DOHH2 (cell line): ENCODE measurements at regions not wholly inside any gene's neighbourhood (a gene's known extent, or its start where the extent isn't known, plus 50 kb on each side); places are given as distances from the start of the nearest gene placed in this dataset.

Source experiments
- H3F3A ChIP-seq: fragments of 200-600 bp; sonication (generic), shearing (Covaris generic); 2 replicates; pipeline ENCODE4 v1.6.0; 2016; ENCODE audit warnings: antibody characterized with exemption, mild to moderate bottlenecking; ENCODE audit not compliant: control insufficient read depth, insufficient read depth
- H3K27ac ChIP-seq: fragments of 200-600 bp; sonication (generic); 2 replicates; pipeline ENCODE4 v1.5.1; 2014; ENCODE audit warnings: low read depth, mild to moderate bottlenecking, low read length, moderate library complexity
- H3K27me3 ChIP-seq: fragments of 200-600 bp; sonication (generic); 2 replicates; pipeline ENCODE4 v1.6.1; 2014; ENCODE audit warnings: mild to moderate bottlenecking, low read length, mixed read lengths; ENCODE audit not compliant: control insufficient read depth
- H3K36me3 ChIP-seq: fragments of 200-600 bp; sonication (generic); 2 replicates; pipeline ENCODE4 v1.6.1; 2014; ENCODE audit warnings: mild to moderate bottlenecking, low read length, moderate library complexity, mixed read lengths; ENCODE audit not compliant: control insufficient read depth
- H3K4me1 ChIP-seq: fragments of 200-600 bp; sonication (generic); 2 replicates; pipeline ENCODE4 v1.6.1; 2014; ENCODE audit warnings: mild to moderate bottlenecking, low read length, mixed read lengths; ENCODE audit not compliant: control insufficient read depth
- H3K4me2 ChIP-seq: fragments of 200-600 bp; sonication (generic); 2 replicates; pipeline ENCODE4 v1.6.0; 2014; ENCODE audit warnings: mild to moderate bottlenecking, low read length, moderate library complexity
- H3K4me3 ChIP-seq: fragments of 200-600 bp; sonication (generic); 2 replicates; pipeline ENCODE4 v1.5.1; 2014; ENCODE audit warnings: mild to moderate bottlenecking, low read length, mixed read lengths
- H3K79me2 ChIP-seq: fragments of 200-600 bp; sonication (generic); 2 replicates; pipeline ENCODE4 v1.6.1; 2014; ENCODE audit warnings: mild to moderate bottlenecking, low read length, mixed read lengths; ENCODE audit not compliant: control insufficient read depth
- H3K9me2 ChIP-seq: fragments of 200-600 bp; sonication (generic); replicated peaks from 2 replicates; pipeline ENCODE4 v1.6.1; 2014; ENCODE audit warnings: mild to moderate bottlenecking, low read length, mixed read lengths; ENCODE audit not compliant: control insufficient read depth
- H3K9me3 ChIP-seq: fragments of 200-600 bp; sonication (generic); 2 replicates; pipeline ENCODE4 v1.6.1; 2014; ENCODE audit warnings: antibody characterized with exemption, low read length, mixed read lengths; ENCODE audit not compliant: control insufficient read depth, insufficient read depth
- H4K20me1 ChIP-seq: fragments of 200-600 bp; sonication (generic); 2 replicates; pipeline ENCODE4 v1.6.0; 2014; ENCODE audit warnings: low read depth, mild to moderate bottlenecking, antibody characterized with exemption, low read length, moderate library complexity; ENCODE audit not compliant: control insufficient read depth, insufficient read depth
- EZH2phosphoT487 ChIP-seq: fragments of 200-600 bp; sonication (generic); IDR thresholded peaks from 2 replicates; pipeline ENCODE4 v1.6.1; 2017; ENCODE audit warnings: borderline replicate concordance, mild to moderate bottlenecking, antibody characterized with exemption, low read length, moderate library complexity, mixed read lengths
- TF ChIP-seq, protein P1 (sequence below): fragments of 200-600 bp; sonication (generic); IDR thresholded peaks from one replicate; pipeline ENCODE4 v1.5.1; 2014; ENCODE audit warnings: antibody characterized with exemption, mild to moderate bottlenecking, low read depth, low read length; ENCODE audit not compliant: poor library complexity, severe bottlenecking

DNA sequence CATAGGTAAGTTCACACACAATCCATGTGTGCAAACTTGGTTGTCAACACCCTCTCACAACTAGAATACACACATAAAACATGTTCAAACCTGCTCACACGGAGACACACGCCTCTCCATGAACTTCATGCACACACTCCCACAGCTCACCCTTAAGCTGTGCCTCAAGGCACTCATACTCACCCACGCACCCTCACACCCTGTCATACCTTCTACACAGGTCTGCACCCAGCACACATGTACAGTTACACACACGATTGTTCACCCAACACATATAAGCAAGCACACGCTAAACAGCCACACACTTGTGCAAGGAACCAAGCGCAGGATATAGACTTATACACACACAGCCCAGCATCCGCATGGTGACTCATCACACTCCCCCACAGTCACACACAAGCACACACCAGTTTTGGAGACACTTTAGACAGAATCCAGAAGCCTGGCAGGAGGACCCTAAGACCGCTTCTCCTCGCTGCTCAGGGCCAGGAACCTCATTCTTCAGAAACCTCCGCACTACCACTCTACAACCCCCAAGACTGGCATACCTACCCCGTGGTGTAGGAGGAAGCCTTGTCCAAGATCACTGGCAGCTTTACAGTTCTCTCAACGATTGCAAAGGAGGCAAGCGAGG is 58.7 kb upstream of the ZC3H12A start:
- Histone ChIP-seq H3K36me3 (no peaks in the 10 kb centered on the region), H3K79me2 (no peaks in the 10 kb centered on the region), H3K4me3 (no peak overlapping the region), H3K9me2 (no peaks in the 10 kb centered on the region), H3K27me3 (no peaks in the 10 kb centered on the region), H3K4me2 (no peak overlapping the region), H3K9me3 (no peaks in the 10 kb centered on the region), H3K4me1 (peaks cover 1% of the 10 kb centered on the region; the same call in 1 of the 2 replicates), H4K20me1 (no peaks in the 10 kb centered on the region), H3K27ac (no peak overlapping the region), H3F3A (no peaks in the 10 kb centered on the region)
- TF ChIP-seq EZH2phosphoT487 = no peak
- TF ChIP-seq, protein P1, sequence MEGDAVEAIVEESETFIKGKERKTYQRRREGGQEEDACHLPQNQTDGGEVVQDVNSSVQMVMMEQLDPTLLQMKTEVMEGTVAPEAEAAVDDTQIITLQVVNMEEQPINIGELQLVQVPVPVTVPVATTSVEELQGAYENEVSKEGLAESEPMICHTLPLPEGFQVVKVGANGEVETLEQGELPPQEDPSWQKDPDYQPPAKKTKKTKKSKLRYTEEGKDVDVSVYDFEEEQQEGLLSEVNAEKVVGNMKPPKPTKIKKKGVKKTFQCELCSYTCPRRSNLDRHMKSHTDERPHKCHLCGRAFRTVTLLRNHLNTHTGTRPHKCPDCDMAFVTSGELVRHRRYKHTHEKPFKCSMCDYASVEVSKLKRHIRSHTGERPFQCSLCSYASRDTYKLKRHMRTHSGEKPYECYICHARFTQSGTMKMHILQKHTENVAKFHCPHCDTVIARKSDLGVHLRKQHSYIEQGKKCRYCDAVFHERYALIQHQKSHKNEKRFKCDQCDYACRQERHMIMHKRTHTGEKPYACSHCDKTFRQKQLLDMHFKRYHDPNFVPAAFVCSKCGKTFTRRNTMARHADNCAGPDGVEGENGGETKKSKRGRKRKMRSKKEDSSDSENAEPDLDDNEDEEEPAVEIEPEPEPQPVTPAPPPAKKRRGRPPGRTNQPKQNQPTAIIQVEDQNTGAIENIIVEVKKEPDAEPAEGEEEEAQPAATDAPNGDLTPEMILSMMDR = no peak

DNA sequence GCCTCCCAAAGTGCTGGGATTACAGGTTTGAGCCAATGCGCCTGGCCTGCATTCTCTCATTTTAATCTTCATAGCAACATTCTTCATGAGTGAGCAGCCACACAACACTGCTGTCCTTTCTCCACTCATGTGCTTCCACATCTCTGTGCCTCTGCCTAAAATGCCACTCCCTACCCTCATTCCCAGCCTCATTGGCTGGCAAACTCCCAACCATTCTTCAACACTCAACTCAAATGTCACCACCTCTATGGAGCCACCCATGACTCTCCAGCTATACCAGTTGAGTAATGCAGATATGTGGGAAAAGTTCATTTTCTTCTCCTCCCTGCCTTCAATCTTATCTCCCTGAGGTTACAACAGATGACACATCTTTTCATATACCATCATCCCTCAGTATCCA is 53.9 kb upstream of the ZC3H12A start:
- Histone ChIP-seq H3K4me2 (no peak overlapping the region), H3F3A (no peaks in the 10 kb centered on the region), H4K20me1 (no peaks in the 10 kb centered on the region), H3K27me3 (no peaks in the 10 kb centered on the region), H3K4me1 (no peaks in the 10 kb centered on the region), H3K79me2 (no peaks in the 10 kb centered on the region), H3K9me2 (no peaks in the 10 kb centered on the region), H3K9me3 (no peaks in the 10 kb centered on the region), H3K27ac (no peak overlapping the region), H3K36me3 (no peaks in the 10 kb centered on the region), H3K4me3 (no peak overlapping the region)
- no peak for TF ChIP-seq EZH2phosphoT487
- TF ChIP-seq, protein P1 = no peak

DNA sequence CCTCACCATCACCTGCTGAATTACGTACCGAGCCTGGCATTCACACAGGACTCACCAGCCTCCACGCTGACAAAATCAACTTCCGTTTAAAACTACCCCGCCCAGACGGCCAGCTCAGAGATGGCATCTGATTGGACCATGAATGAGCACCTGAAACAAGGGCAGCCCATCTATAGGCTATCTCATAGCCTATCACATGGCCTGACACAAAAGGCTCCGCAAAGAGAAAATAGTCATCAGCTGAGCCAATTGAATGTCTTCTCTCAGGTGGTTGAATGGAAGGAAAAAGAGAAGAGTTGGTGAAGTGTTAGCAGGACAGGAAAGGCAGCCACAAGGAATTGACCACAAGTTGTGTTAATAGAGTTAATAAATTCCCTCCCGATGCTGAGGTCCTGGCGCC is 50.6 kb upstream of the ZC3H12A start:
- Histone ChIP-seq H3K4me1 (no peaks in the 10 kb centered on the region), H3F3A (no peaks in the 10 kb centered on the region), H3K4me3 (no peak overlapping the region), H3K27me3 (peaks cover 3% of the 10 kb centered on the region; the same call in 1 of the 2 replicates), H3K79me2 (no peaks in the 10 kb centered on the region), H3K9me2 (no peaks in the 10 kb centered on the region), H4K20me1 (no peaks in the 10 kb centered on the region), H3K9me3 (no peaks in the 10 kb centered on the region), H3K36me3 (no peaks in the 10 kb centered on the region), H3K4me2 (no peak overlapping the region), H3K27ac (no peak overlapping the region)
- TF ChIP-seq EZH2phosphoT487 = no peak
- TF ChIP-seq, protein P1 = no peak
